Caco-2 (cell line): ENCODE measurements at regions not wholly inside any gene's neighbourhood (a gene's known extent, or its start where the extent isn't known, plus 50 kb on each side); places are given as distances from the start of the nearest gene placed in this dataset.

Experiments used
- BruUV-seq: library from RNA; stranded (reverse); fragments of 400-500 nt; replicated peaks from 2 replicates; lab custom pipeline; 2021; lab: Mats Ljungman, UMichigan
- CTCF ChIA-PET: fragments of 300-600 bp; sonication (Branson Sonifier 250); formaldehyde crosslinking; loops from one replicate; lab custom pipeline; 2022; ENCODE audit warnings: antibody characterized with exemption; lab: Charles Lee
- POLR2A ChIA-PET: fragments of 300-600 bp; sonication (Branson Sonifier 250); formaldehyde crosslinking; loops from one replicate; lab custom pipeline; 2022; ENCODE audit warnings: antibody characterized with exemption; lab: Charles Lee
- DNase-seq, 2 experiments: peaks; one replicate each; pipeline versions ENCODE4 v3.0.0 to v3.0.0-alpha.2; 2020 to 2022
- H3K27me3 ChIP-seq: replicated peaks from 2 replicates; pipeline ENCODE4 v1.6.0; 2011; ENCODE audit warnings: low read length; ENCODE audit not compliant: control insufficient read depth, insufficient read depth
- H3K36me3 ChIP-seq: 2 replicates; pipeline ENCODE4 v1.5.1; 2011; ENCODE audit warnings: low read length; ENCODE audit not compliant: control insufficient read depth, insufficient read depth
- H3K4me1 ChIP-seq: fragments of 250-450 bp; sonication (Bioruptor Pico); 2 replicates; pipeline ENCODE4 v1.5.1; 2020; ENCODE audit warnings: mild to moderate bottlenecking
- H3K4me3 ChIP-seq: 2 replicates; pipeline ENCODE4 v1.5.1; 2011; ENCODE audit warnings: low read depth, mild to moderate bottlenecking, control low read depth, low read length
- H3K9me3 ChIP-seq: fragments of 250-450 bp; sonication (Bioruptor Pico); 2 replicates; pipeline ENCODE4 v1.5.1; 2020; ENCODE audit warnings: mild to moderate bottlenecking, moderate library complexity
- H3K27ac Mint-ChIP-seq: one replicate; pipeline ENCODE4 v1.8.0; 2022; ENCODE audit warnings: mixed read lengths; ENCODE audit not compliant: unreplicated experiment
- H3K27me3 Mint-ChIP-seq: one replicate; pipeline ENCODE4 v1.8.0; 2022; ENCODE audit warnings: mixed read lengths; ENCODE audit not compliant: insufficient read depth, unreplicated experiment
- H3K36me3 Mint-ChIP-seq: one replicate; pipeline ENCODE4 v1.8.0; 2022; ENCODE audit warnings: mild to moderate bottlenecking, mixed read lengths; ENCODE audit not compliant: insufficient read depth, unreplicated experiment
- H3K4me1 Mint-ChIP-seq: one replicate; pipeline ENCODE4 v1.8.0; 2022; ENCODE audit warnings: low read depth, mixed read lengths; ENCODE audit not compliant: unreplicated experiment
- H3K4me3 Mint-ChIP-seq: one replicate; pipeline ENCODE4 v1.8.0; 2022; ENCODE audit warnings: mild to moderate bottlenecking, moderate library complexity, mixed read lengths; ENCODE audit not compliant: unreplicated experiment
- H3K9me3 Mint-ChIP-seq: one replicate; pipeline ENCODE4 v1.8.0; 2022; ENCODE audit warnings: mixed read lengths; ENCODE audit not compliant: unreplicated experiment
- CTCF ChIP-seq, 2 experiments: fragments of 200-600 bp in 1 of 2; IDR thresholded peaks; 1 replicate in 1 of 2; 2 replicates in 1 of 2; pipeline versions ENCODE4 v1.5.1 to v1.8.0; 2011 to 2022; ENCODE audit warnings: antibody characterized with exemption in 1 of 2, control low read depth in 1 of 2, inconsistent platforms in 1 of 2, low read depth in 1 of 2, low read length in 1 of 2, mild to moderate bottlenecking in 1 of 2, moderate library complexity in 1 of 2; ENCODE audit not compliant: insufficient read depth in 1 of 2, severe bottlenecking in 1 of 2, unreplicated experiment in 1 of 2
- intact Hi-C: fragments of 100-400 bp; cut with micrococcal nuclease; formaldehyde crosslinking; loops from one replicate; pipeline ENCODE4 v1.10.0; 2022; ENCODE audit not compliant: unreplicated experiment

- no peak overlapping the region for H3K4me3 ChIP-seq
- intact Hi-C loops = no loop called here
- H3K4me1 Mint-ChIP-seq = no peaks in the 10 kb centered on the region
- H3K4me1 ChIP-seq = no peaks in the 10 kb centered on the region
- no peaks in the 10 kb centered on the region for H3K36me3 Mint-ChIP-seq
- H3K27ac Mint-ChIP-seq = no peak overlapping the region
- H3K27me3 ChIP-seq = no peaks in the 10 kb centered on the region; the same call in 1 of the 2 replicates
- ChIA-PET CTCF (no interaction called here), POLR2A (no interaction called here)
- TF ChIP-seq CTCF (IDR thresholded peaks at IDR 0.05; ENCODE audit: insufficient read depth in 1 of 2, low read depth in 1 of 2, low read length in 1 of 2, severe bottlenecking in 1 of 2, unreplicated experiment in 1 of 2) = no peak
- H3K36me3 ChIP-seq = no peaks in the 10 kb centered on the region
- no peaks in the 10 kb centered on the region for H3K9me3 Mint-ChIP-seq
- no TSS peak for BruUV-seq
- no peak for DNase-seq
- H3K27me3 Mint-ChIP-seq = peaks cover 12% of the 10 kb centered on the region
- H3K4me3 Mint-ChIP-seq = no peak overlapping the region
- no peaks in the 10 kb centered on the region for H3K9me3 ChIP-seq
Measured at GRCh38 chr6:16939839-16940238, 162.0 kb upstream of the STMND1 start.

- POLR2A ChIA-PET = no interaction called here
- Mint-ChIP-seq H3K4me3 (no peak overlapping the region), H3K36me3 (no peaks in the 10 kb centered on the region), H3K4me1 (no peaks in the 10 kb centered on the region), H3K9me3 (no peaks in the 10 kb centered on the region), H3K27me3 (peaks cover 12% of the 10 kb centered on the region), H3K27ac (no peak overlapping the region)
- Histone ChIP-seq H3K4me1 (no peaks in the 10 kb centered on the region), H3K9me3 (no peaks in the 10 kb centered on the region), H3K27me3 (no peaks in the 10 kb centered on the region; the same call in 1 of the 2 replicates), H3K36me3 (no peaks in the 10 kb centered on the region), H3K4me3 (no peak overlapping the region)
- CTCF ChIA-PET = no interaction called here
- no peak for DNase-seq
- BruUV-seq = no TSS peak
- no peak for TF ChIP-seq CTCF (IDR thresholded peaks at IDR 0.05; ENCODE audit: insufficient read depth in 1 of 2, low read depth in 1 of 2, low read length in 1 of 2, severe bottlenecking in 1 of 2, unreplicated experiment in 1 of 2)
- intact Hi-C loops = no loop called here
Measured at GRCh38 chr6:16939351-16939750, 162.5 kb upstream of the STMND1 start.

GRCh38 chr6:16936893-16937292 is 165.0 kb upstream of the STMND1 start:
- no peak overlapping the region for H3K27ac Mint-ChIP-seq

More at GRCh38 chr6:16936893-16937292, 165.0 kb upstream of the STMND1 start:
- Histone ChIP-seq H3K36me3 (no peaks in the 10 kb centered on the region), H3K4me3 (no peak overlapping the region), H3K9me3 (no peaks in the 10 kb centered on the region), H3K4me1 (no peaks in the 10 kb centered on the region), H3K27me3 (no peaks in the 10 kb centered on the region; the same call in 1 of the 2 replicates)
- BruUV-seq = no TSS peak
- no peak for TF ChIP-seq CTCF (IDR thresholded peaks at IDR 0.05; ENCODE audit: insufficient read depth in 1 of 2, low read depth in 1 of 2, low read length in 1 of 2, severe bottlenecking in 1 of 2, unreplicated experiment in 1 of 2)
- Mint-ChIP-seq H3K27me3 (peaks cover 14% of the 10 kb centered on the region), H3K36me3 (no peaks in the 10 kb centered on the region), H3K4me3 (no peak overlapping the region), H3K9me3 (no peaks in the 10 kb centered on the region), H3K4me1 (no peaks in the 10 kb centered on the region)
- intact Hi-C loops = no loop called here
- DNase-seq = no peak
- ChIA-PET CTCF (no interaction called here), POLR2A (no interaction called here)
